ENCODE measurements at regions not wholly inside any gene's neighbourhood (a gene's known extent, or its start where the extent isn't known, plus 50 kb on each side); places are given as distances from the start of the nearest gene placed in this dataset.

DNA sequence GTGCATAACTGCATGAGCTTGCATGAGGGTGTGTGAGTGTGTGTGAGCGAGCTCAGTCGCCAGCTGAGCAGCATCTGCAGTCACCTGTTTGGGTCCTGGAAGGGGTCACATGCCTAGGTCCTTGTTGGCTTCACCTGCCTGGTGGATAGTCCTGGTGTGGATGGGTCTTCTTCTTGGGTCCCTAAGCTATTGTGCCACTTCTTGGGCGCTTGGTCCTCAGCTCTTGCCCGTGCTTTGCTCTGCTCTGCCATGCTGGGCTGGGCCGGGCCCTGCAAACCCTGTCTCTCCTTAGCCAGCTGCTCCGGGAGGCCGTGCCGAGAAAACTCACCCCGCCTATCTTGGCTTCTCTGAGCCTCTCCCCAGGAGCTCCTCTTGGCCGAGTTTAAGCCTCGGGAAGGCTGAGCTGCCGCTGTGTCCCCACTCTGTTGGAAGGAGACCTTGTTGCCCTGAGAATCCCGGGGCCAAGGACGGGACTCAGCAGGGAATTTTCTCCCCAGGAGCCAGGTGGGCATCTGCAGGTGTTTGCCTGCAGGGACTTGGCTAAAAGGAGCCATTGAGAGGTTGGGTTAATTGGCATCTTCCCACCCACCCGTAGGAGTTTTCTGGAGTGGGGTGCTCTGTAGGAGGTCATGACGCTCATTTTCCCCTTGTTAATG lies 300.8 kb downstream of the NDUFA10 start:
- DNase-seq (ENCODE audit: low spot score in 2 of 2) = no peak
- H3K27me3 ChIP-seq = no peaks in the 10 kb centered on the region
- H3K36me3 ChIP-seq = no peaks in the 10 kb centered on the region
- H3K27ac ChIP-seq = no peak overlapping the region
- 66 to 81% methylated on average over 15 of the region's 16 CpGs for WGBS, 2 donors
- H3K4me3 ChIP-seq = no peak overlapping the region
- no peaks in the 10 kb centered on the region for H3K9me3 ChIP-seq
- TF ChIP-seq CTCF (IDR thresholded peaks at IDR 0.05) (no peak), EP300 (IDR thresholded peaks at IDR 0.05) (no peak), POLR2A (IDR thresholded peaks at IDR 0.05) (no peak)
- peaks cover 0 to 4% (median 0%) of the 10 kb centered on the region in 4 donors for H3K4me1 ChIP-seq

GRCh38 chr2:239723486-239724193 lies 301.5 kb downstream of the NDUFA10 start:
- 87 to 89% methylated on average over 9 of the region's 9 CpGs for WGBS, 2 donors
- H3K36me3 ChIP-seq = no peaks in the 10 kb centered on the region
- H3K9me3 ChIP-seq = no peaks in the 10 kb centered on the region
- no peak overlapping the region for H3K4me3 ChIP-seq
- no peaks in the 10 kb centered on the region for H3K27me3 ChIP-seq
- peaks cover 0 to 4% (median 0%) of the 10 kb centered on the region in 4 donors for H3K4me1 ChIP-seq
- DNase-seq (ENCODE audit: low spot score in 2 of 2) = no peak
- TF ChIP-seq EP300 (IDR thresholded peaks at IDR 0.05) (no peak), CTCF (IDR thresholded peaks at IDR 0.05) (no peak), POLR2A (IDR thresholded peaks at IDR 0.05) (no peak)
- no peak overlapping the region for H3K27ac ChIP-seq

GRCh38 chr2:239722760-239723470 lies 302.2 kb downstream of the NDUFA10 start:
- H3K4me3 ChIP-seq = no peak overlapping the region
- WGBS, 2 donors = 92 to 94% methylated on average over 15 to 16 of the region's 16 CpGs
- peaks cover 0 to 2% (median 0%) of the 10 kb centered on the region in 4 donors for H3K4me1 ChIP-seq
- H3K27ac ChIP-seq = no peak overlapping the region
- no peaks in the 10 kb centered on the region for H3K36me3 ChIP-seq
- DNase-seq (ENCODE audit: low spot score in 2 of 2) = no peak
- no peaks in the 10 kb centered on the region for H3K9me3 ChIP-seq
- no peaks in the 10 kb centered on the region for H3K27me3 ChIP-seq
- TF ChIP-seq CTCF (IDR thresholded peaks at IDR 0.05) (no peak), POLR2A (IDR thresholded peaks at IDR 0.05) (no peak), EP300 (IDR thresholded peaks at IDR 0.05) (no peak)

DNA sequence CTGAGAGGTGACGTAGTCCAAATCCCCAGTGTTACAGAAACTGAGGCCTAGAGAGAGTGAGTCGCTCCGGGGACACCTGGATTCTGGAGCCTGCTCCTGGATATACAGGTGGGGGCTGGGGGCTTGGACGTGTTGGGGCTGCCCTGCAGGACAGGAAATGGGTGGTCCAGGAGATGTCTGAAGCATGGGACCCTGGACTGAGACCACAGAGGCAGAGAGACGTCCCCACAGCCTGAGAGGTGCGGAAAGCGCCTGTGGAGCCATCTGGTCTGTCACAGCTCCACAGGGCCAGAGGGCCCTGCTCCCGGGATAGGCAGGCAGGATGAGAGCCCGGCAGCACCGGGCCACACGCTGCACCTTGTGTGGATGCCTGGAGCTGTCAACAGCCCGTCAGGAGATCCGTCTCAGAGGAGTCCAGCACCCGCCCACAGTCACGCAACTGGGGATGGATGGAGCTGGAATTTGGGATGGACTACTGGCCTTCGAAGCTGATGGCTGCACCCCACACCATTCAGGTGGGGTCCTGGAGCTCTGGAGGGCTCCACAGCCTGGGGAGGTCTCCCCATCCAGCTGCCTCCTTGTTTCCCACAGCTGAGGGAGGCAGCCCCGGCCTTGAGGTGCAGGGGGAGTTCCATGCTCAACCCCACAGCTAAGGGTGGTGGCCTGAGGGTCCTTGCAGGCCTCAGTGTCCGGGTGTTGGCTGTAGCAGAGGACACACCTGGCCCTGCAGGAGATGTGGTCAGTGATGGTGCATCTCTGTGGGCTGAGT lies 303.0 kb downstream of the NDUFA10 start:
- WGBS, 2 donors = 88 to 89% methylated on average over 13 to 18 of the region's 18 CpGs

More for the DNA sequence above, 303.0 kb downstream of the NDUFA10 start:
- no peaks in the 10 kb centered on the region for H3K36me3 ChIP-seq
- TF ChIP-seq CTCF (IDR thresholded peaks at IDR 0.05) = no peak
- no peak for TF ChIP-seq EP300 (IDR thresholded peaks at IDR 0.05)
- no peak for TF ChIP-seq POLR2A (IDR thresholded peaks at IDR 0.05)
- H3K9me3 ChIP-seq = no peaks in the 10 kb centered on the region
- no peak overlapping the region for H3K4me3 ChIP-seq
- no peak overlapping the region for H3K27ac ChIP-seq
- no peak for DNase-seq (ENCODE audit: low spot score in 2 of 2)
- peaks cover 0 to 7% (median under 1%) of the 10 kb centered on the region in 4 donors for H3K4me1 ChIP-seq
- no peaks in the 10 kb centered on the region for H3K27me3 ChIP-seq

All from tibial nerve (tissue), 4 donors.